GM21723 (cell line): ENCODE measurements at regions not wholly inside any gene's neighbourhood (a gene's known extent, or its start where the extent isn't known, plus 50 kb on each side); places are given as distances from the start of the nearest gene placed in this dataset.

Experiments
- ATAC-seq: cut with Tn5 transposase; IDR thresholded peaks from one replicate; pipeline ENCODE4 v1.9.1; 2021; ENCODE audit warnings: mild to moderate bottlenecking, moderate library complexity; ENCODE audit not compliant: unreplicated experiment

- ATAC-seq = no peak
These were observed 440.4 kb upstream of the MEX3C start for GRCh38 chr18:51637881-51638280.

GRCh38 chr18:51639541-51639940, 442.1 kb upstream of the MEX3C start:
- no peak for ATAC-seq

- no peak for ATAC-seq
These were observed 446.0 kb upstream of the MEX3C start for GRCh38 chr18:51643483-51643882.

GRCh38 chr18:51645607-51646006, 448.1 kb upstream of the MEX3C start:
- no peak for ATAC-seq

- no peak for ATAC-seq
These were observed 449.9 kb upstream of the MEX3C start for GRCh38 chr18:51647346-51647745.

- ATAC-seq = no peak
These were observed 450.5 kb upstream of the MEX3C start for GRCh38 chr18:51647942-51648341.

GRCh38 chr18:51649796-51650195, 452.3 kb upstream of the MEX3C start:
- no peak for ATAC-seq

- no peak for ATAC-seq
These were observed 454.3 kb upstream of the MEX3C start for GRCh38 chr18:51651761-51652160.

GRCh38 chr18:51653507-51654213, 456.2 kb upstream of the MEX3C start:
- no peak for ATAC-seq

GRCh38 chr18:51654488-51655326, 457.2 kb upstream of the MEX3C start:
- peak; percentile 73 for ATAC-seq

GRCh38 chr18:51655327-51655698, 457.8 kb upstream of the MEX3C start:
- peak; percentile 88 for ATAC-seq

- ATAC-seq = no peak
These were observed 458.8 kb upstream of the MEX3C start for GRCh38 chr18:51656249-51656648.

GRCh38 chr18:51658436-51658835, 461.0 kb upstream of the MEX3C start:
- no peak for ATAC-seq

GRCh38 chr18:51659781-51660180, 462.3 kb upstream of the MEX3C start:
- ATAC-seq = no peak

- ATAC-seq = no peak
These were observed 462.8 kb upstream of the MEX3C start for GRCh38 chr18:51660188-51660715.

GRCh38 chr18:51664236-51664635, 466.8 kb upstream of the MEX3C start:
- no peak for ATAC-seq

GRCh38 chr18:51666763-51667191, 469.3 kb upstream of the MEX3C start:
- no peak for ATAC-seq

- peak; percentile 88 for ATAC-seq
These were observed 470.6 kb upstream of the MEX3C start for GRCh38 chr18:51668101-51668500.

- ATAC-seq = no peak
These were observed 471.1 kb upstream of the MEX3C start for GRCh38 chr18:51668607-51669006.

GRCh38 chr18:51686590-51686989, 489.1 kb upstream of the MEX3C start:
- ATAC-seq = no peak

- ATAC-seq = no peak
These were observed 490.5 kb upstream of the MEX3C start for GRCh38 chr18:51687845-51688585.
